ENCODE measurements at regions not wholly inside any gene's neighbourhood (a gene's known extent, or its start where the extent isn't known, plus 50 kb on each side); places are given as distances from the start of the nearest gene placed in this dataset.
"Not testable (repeated sequence)": the region's sequence is repeated elsewhere in the genome, so short reads cannot be mapped to it uniquely, and the experiment has no call there.

DNA sequence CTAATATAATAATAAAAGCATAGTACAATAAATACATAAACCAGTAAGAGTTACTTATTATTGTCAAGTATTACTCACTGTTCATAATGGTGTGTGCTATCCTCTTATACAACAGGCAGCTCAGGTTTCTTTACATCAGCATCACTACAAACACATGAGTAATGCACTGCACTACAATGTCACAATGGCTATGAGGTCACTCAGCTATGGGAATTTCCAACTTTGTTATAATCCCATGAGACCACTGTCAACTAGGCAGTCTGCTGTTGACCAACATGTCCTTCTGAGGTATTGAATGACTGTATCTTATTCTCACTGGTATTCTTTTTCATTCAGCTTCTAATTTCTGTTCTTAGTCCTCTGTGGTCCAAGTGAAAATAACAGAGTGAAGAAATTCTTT, 250.4 kb upstream of the DSEL start:
- intact Hi-C loops (cut with DNase I) = no loop called here
- no peaks in the 10 kb centered on the region for H3K36me3 ChIP-seq

DNA sequence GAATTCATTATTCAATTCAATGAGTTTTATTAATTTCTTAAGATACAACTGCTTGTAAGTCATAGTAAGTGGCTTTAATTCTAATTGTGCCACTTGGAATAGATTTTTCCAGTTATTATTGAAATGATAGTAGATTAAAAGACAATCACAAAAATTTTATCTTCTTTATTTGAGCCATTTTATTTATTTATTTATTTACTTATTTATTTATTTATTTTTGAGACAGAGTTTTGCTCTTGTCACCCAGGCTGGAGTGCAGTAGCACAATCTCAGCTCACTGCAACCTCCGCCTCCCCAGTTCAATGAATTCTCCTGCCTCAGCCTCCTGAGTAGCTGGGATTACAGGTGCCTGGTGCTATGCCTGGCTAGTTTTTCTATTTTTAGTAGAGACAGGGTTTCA, 235.7 kb upstream of the DSEL start:
- H3K36me3 ChIP-seq; H3K4me1 ChIP-seq (replicated peaks); H3K27ac ChIP-seq; H3K4me3 ChIP-seq; DNase-seq (ENCODE audit: low spot score); H3K9me3 ChIP-seq; intact Hi-C loops (cut with DNase I); H3K27me3 ChIP-seq (replicated peaks; ENCODE audit: insufficient read depth): not testable (repeated sequence)
- 96% methylated on average over 1 of the region's 1 CpG for WGBS

More for the DNA sequence above, 250.4 kb upstream of the DSEL start:
- no peak overlapping the region for H3K4me3 ChIP-seq
- no peak for DNase-seq (ENCODE audit: low spot score)
- H3K9me3 ChIP-seq = no peaks in the 10 kb centered on the region
- H3K27ac ChIP-seq = no peak overlapping the region
- H3K27me3 ChIP-seq (replicated peaks; ENCODE audit: insufficient read depth) = no peaks in the 10 kb centered on the region
- TF ChIP-seq, protein P1, sequence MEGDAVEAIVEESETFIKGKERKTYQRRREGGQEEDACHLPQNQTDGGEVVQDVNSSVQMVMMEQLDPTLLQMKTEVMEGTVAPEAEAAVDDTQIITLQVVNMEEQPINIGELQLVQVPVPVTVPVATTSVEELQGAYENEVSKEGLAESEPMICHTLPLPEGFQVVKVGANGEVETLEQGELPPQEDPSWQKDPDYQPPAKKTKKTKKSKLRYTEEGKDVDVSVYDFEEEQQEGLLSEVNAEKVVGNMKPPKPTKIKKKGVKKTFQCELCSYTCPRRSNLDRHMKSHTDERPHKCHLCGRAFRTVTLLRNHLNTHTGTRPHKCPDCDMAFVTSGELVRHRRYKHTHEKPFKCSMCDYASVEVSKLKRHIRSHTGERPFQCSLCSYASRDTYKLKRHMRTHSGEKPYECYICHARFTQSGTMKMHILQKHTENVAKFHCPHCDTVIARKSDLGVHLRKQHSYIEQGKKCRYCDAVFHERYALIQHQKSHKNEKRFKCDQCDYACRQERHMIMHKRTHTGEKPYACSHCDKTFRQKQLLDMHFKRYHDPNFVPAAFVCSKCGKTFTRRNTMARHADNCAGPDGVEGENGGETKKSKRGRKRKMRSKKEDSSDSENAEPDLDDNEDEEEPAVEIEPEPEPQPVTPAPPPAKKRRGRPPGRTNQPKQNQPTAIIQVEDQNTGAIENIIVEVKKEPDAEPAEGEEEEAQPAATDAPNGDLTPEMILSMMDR (IDR thresholded peaks at IDR 0.05) = no peak
- no peak for TF ChIP-seq POLR2A (IDR thresholded peaks at IDR 0.05)
- TF ChIP-seq POLR2AphosphoS5 (IDR thresholded peaks at IDR 0.05) = no peak
- no peaks in the 10 kb centered on the region for H3K4me1 ChIP-seq (replicated peaks)

DNA sequence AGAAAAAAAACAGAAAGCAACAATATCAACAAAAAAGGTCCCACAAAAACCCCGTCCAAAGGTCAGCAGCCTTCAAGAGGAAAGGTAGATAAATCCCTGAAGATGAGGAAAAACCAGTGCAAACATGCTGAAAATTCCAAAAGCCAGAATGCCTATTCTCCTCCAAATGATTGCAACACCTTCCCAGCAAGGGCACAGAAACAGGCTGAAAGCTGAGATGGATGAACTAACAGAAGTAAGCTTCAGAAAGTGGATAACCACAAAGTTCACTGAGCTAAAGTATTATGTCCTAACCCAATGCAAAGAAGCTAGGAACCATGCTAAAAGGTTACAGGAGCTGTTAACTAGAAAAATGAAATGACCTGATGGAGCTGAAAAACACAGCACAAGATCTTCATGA, 226.4 kb upstream of the DSEL start:
- no peaks in the 10 kb centered on the region for H3K4me1 ChIP-seq (replicated peaks)
- DNase-seq (ENCODE audit: low spot score) = no peak
- 84% methylated on average over 1 of the region's 1 CpG for WGBS
- TF ChIP-seq, protein P1 (IDR thresholded peaks at IDR 0.05) = no peak
- TF ChIP-seq POLR2AphosphoS5 (IDR thresholded peaks at IDR 0.05) = no peak
- TF ChIP-seq POLR2A (IDR thresholded peaks at IDR 0.05) = no peak
- H3K9me3 ChIP-seq = no peaks in the 10 kb centered on the region
- H3K36me3 ChIP-seq = no peaks in the 10 kb centered on the region
- no peak overlapping the region for H3K4me3 ChIP-seq
- no peaks in the 10 kb centered on the region for H3K27me3 ChIP-seq (replicated peaks; ENCODE audit: insufficient read depth)
- H3K27ac ChIP-seq = no peak overlapping the region
- intact Hi-C loops (cut with DNase I) = no loop called here

DNA sequence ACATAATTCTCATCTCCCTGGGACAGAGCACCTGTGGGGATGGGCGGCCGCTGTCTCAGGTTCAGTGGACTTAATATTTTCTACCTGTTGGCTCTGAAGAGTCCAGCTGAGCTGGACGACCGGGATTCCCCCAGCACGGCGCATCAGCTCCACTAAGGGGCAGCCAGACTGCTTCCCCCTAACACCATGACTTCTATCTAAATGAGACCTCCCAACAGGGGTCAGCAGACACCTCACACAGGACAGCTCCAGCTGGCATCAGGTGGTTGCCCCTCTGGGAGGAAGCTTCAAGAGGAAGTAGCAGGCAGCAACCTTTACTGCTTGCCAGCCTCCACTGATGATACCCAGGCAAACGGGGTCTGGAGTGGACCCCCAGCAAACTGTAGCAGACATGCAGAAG, 226.0 kb upstream of the DSEL start:
- no peak for DNase-seq (ENCODE audit: low spot score)
- no peaks in the 10 kb centered on the region for H3K27me3 ChIP-seq (replicated peaks; ENCODE audit: insufficient read depth)
- no peaks in the 10 kb centered on the region for H3K36me3 ChIP-seq
- TF ChIP-seq, protein P1 (IDR thresholded peaks at IDR 0.05) = no peak
- TF ChIP-seq POLR2A (IDR thresholded peaks at IDR 0.05) (no peak), POLR2AphosphoS5 (IDR thresholded peaks at IDR 0.05) (no peak)
- no peak overlapping the region for H3K27ac ChIP-seq
- no peaks in the 10 kb centered on the region for H3K9me3 ChIP-seq
- intact Hi-C loops (cut with DNase I) = no loop called here
- H3K4me3 ChIP-seq = no peak overlapping the region
- H3K4me1 ChIP-seq (replicated peaks) = no peaks in the 10 kb centered on the region
- WGBS = 89% methylated on average over 7 of the region's 7 CpGs

DNA sequence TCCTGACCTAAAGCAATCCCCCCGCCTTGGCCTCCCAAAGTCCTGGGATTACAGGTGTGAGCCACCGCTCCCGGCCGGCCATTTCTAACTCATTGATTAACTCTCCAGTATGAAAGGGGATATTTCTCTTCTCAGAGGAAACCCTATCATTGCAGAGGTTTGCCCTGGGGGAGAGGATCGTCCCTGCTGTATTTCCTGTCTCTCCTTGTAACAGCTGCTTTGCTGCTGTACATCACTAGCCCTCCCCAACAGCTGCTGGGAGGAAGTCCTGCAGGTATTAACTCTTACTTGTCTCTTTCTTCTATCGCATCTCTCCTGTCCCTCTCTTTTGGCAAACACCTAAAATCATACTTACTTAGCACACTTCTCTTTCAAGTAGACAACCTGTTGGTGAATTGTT, 219.0 kb upstream of the DSEL start:
- H3K9me3 ChIP-seq = no peaks in the 10 kb centered on the region
- TF ChIP-seq POLR2A (IDR thresholded peaks at IDR 0.05) (no peak), POLR2AphosphoS5 (IDR thresholded peaks at IDR 0.05) (no peak)
- TF ChIP-seq, protein P1 (IDR thresholded peaks at IDR 0.05) = no peak
- no peaks in the 10 kb centered on the region for H3K36me3 ChIP-seq
- no peak overlapping the region for H3K4me3 ChIP-seq
- no peak overlapping the region for H3K27ac ChIP-seq
- WGBS = 76% methylated on average over 6 of the region's 6 CpGs
- intact Hi-C loops (cut with DNase I) = no loop called here
- H3K4me1 ChIP-seq (replicated peaks) = no peaks in the 10 kb centered on the region
- no peak for DNase-seq (ENCODE audit: low spot score)
- H3K27me3 ChIP-seq (replicated peaks; ENCODE audit: insufficient read depth) = no peaks in the 10 kb centered on the region
